ENCODE measurements at regions not wholly inside any gene's neighbourhood (a gene's known extent, or its start where the extent isn't known, plus 50 kb on each side); places are given as distances from the start of the nearest gene placed in this dataset.

- no peak for DNase-seq (ENCODE audit: low spot score)
- Histone ChIP-seq H3K27ac (ENCODE audit: low read depth, low read length, poor library complexity, severe bottlenecking) (no peak overlapping the region), H3K4me1 (ENCODE audit: insufficient read depth, low read length, poor library complexity, severe bottlenecking) (no peaks in the 10 kb centered on the region), H3K27me3 (replicated peaks; ENCODE audit: insufficient read depth, low read depth, low read length, poor library complexity) (no peaks in the 10 kb centered on the region), H3K4me3 (ENCODE audit: low read depth, low read length, poor library complexity, severe bottlenecking) (no peak overlapping the region), H3K36me3 (ENCODE audit: insufficient read depth, low read length, poor library complexity, severe bottlenecking) (no peaks in the 10 kb centered on the region), H3K9me3 (ENCODE audit: low read depth, low read length, poor library complexity, severe bottlenecking) (no peaks in the 10 kb centered on the region)
- BruUV-seq (replicated peaks), result no TSS peak
- ChIA-PET POLR2A (ENCODE audit: low non-redundant PET) (no interaction called here), CTCF (no interaction called here)
- intact Hi-C loops (cut with micrococcal nuclease; ENCODE audit: unreplicated experiment), result no loop called here
- TF ChIP-seq EZH2 (IDR thresholded peaks at IDR 0.05; ENCODE audit: borderline replicate concordance, low read depth, low read length, poor library complexity, severe bottlenecking), result no peak
- no peak for TF ChIP-seq CTCF (conservative IDR thresholded peaks at IDR 0.05; ENCODE audit: low read depth, low read length)
Measured at GRCh38 chr21:43273016-43273707, 104.4 kb downstream of the CRYAA start.

- no peaks in the 10 kb centered on the region for H3K36me3 ChIP-seq (ENCODE audit: insufficient read depth, low read length, poor library complexity, severe bottlenecking)
- TF ChIP-seq EZH2 (IDR thresholded peaks at IDR 0.05; ENCODE audit: borderline replicate concordance, low read depth, low read length, poor library complexity, severe bottlenecking) (no peak), CTCF (conservative IDR thresholded peaks at IDR 0.05; ENCODE audit: low read depth, low read length) (no peak)
- H3K4me1 ChIP-seq (ENCODE audit: insufficient read depth, low read length, poor library complexity, severe bottlenecking), result no peaks in the 10 kb centered on the region
- ChIA-PET CTCF (no interaction called here), POLR2A (ENCODE audit: low non-redundant PET) (no interaction called here)
- BruUV-seq (replicated peaks), result no TSS peak
- no peak overlapping the region for H3K4me3 ChIP-seq (ENCODE audit: low read depth, low read length, poor library complexity, severe bottlenecking)
- no peak overlapping the region for H3K27ac ChIP-seq (ENCODE audit: low read depth, low read length, poor library complexity, severe bottlenecking)
- H3K9me3 ChIP-seq (ENCODE audit: low read depth, low read length, poor library complexity, severe bottlenecking), result no peaks in the 10 kb centered on the region
- H3K27me3 ChIP-seq (replicated peaks; ENCODE audit: insufficient read depth, low read depth, low read length, poor library complexity), result no peaks in the 10 kb centered on the region
- intact Hi-C loops (cut with micrococcal nuclease; ENCODE audit: unreplicated experiment), result no loop called here
- no peak for DNase-seq (ENCODE audit: low spot score)
Measured at GRCh38 chr21:43272591-43272990, 103.8 kb downstream of the CRYAA start.

GRCh38 chr21:43271452-43272020 is 102.7 kb downstream of the CRYAA start:
- Histone ChIP-seq H3K4me3 (ENCODE audit: low read depth, low read length, poor library complexity, severe bottlenecking) (no peak overlapping the region), H3K4me1 (ENCODE audit: insufficient read depth, low read length, poor library complexity, severe bottlenecking) (no peaks in the 10 kb centered on the region), H3K9me3 (ENCODE audit: low read depth, low read length, poor library complexity, severe bottlenecking) (no peaks in the 10 kb centered on the region), H3K27ac (ENCODE audit: low read depth, low read length, poor library complexity, severe bottlenecking) (no peak overlapping the region), H3K36me3 (ENCODE audit: insufficient read depth, low read length, poor library complexity, severe bottlenecking) (no peaks in the 10 kb centered on the region), H3K27me3 (replicated peaks; ENCODE audit: insufficient read depth, low read depth, low read length, poor library complexity) (no peaks in the 10 kb centered on the region)
- BruUV-seq (replicated peaks), result no TSS peak
- intact Hi-C loops (cut with micrococcal nuclease; ENCODE audit: unreplicated experiment), result no loop called here
- ChIA-PET POLR2A (ENCODE audit: low non-redundant PET) (no interaction called here), CTCF (no interaction called here)
- DNase-seq (ENCODE audit: low spot score), result no peak
- no peak for TF ChIP-seq EZH2 (IDR thresholded peaks at IDR 0.05; ENCODE audit: borderline replicate concordance, low read depth, low read length, poor library complexity, severe bottlenecking)
- TF ChIP-seq CTCF (conservative IDR thresholded peaks at IDR 0.05; ENCODE audit: low read depth, low read length), result no peak

Measured in A673 (cell line).